Activated CD8-positive, alpha-beta memory T cell treated with anti-CD3 and anti-CD28 coated beads for 1 hour (primary cell): ENCODE measurements at regions not wholly inside any gene's neighbourhood (a gene's known extent, or its start where the extent isn't known, plus 50 kb on each side); places are given as distances from the start of the nearest gene placed in this dataset.
"Not testable (repeated sequence)": the region's sequence is repeated elsewhere in the genome, so short reads cannot be mapped to it uniquely, and the experiment has no call there.

Experiments used
- DNase-seq, 2 donors: peaks; one replicate each; pipeline ENCODE4 v3.0.0-alpha.2; 2020; ENCODE audit warnings: low read depth in 1 of 2; ENCODE audit errors: extremely low read depth in 1 of 2

GRCh38 chr15:96790004-96790403 lies 459.5 kb downstream of the NR2F2 start:
- no peak for DNase-seq

- no peak for DNase-seq
Observed at GRCh38 chr15:96792216-96792615, 461.7 kb downstream of the NR2F2 start.

GRCh38 chr15:96796841-96797240 lies 466.3 kb downstream of the NR2F2 start:
- no peak for DNase-seq

- no peak for DNase-seq
Observed at GRCh38 chr15:96801576-96802150, 471.2 kb downstream of the NR2F2 start.

- DNase-seq: no peak
Observed at GRCh38 chr15:96802611-96803255, 472.2 kb downstream of the NR2F2 start.

GRCh38 chr15:96804754-96805153 lies 474.3 kb downstream of the NR2F2 start:
- DNase-seq: no peak

- no peak for DNase-seq
Observed at GRCh38 chr15:96807361-96807760, 476.9 kb downstream of the NR2F2 start.

GRCh38 chr15:96817900-96818299 lies 487.4 kb downstream of the NR2F2 start:
- DNase-seq: no peak

GRCh38 chr15:96818861-96819260 lies 488.4 kb downstream of the NR2F2 start:
- no peak for DNase-seq

GRCh38 chr15:96827981-96828380 lies 497.5 kb downstream of the NR2F2 start:
- no peak for DNase-seq

- DNase-seq: no peak
Observed at GRCh38 chr15:96837241-96837970, 506.9 kb downstream of the NR2F2 start.

GRCh38 chr15:96838081-96838480 lies 507.6 kb downstream of the NR2F2 start:
- no peak for DNase-seq

GRCh38 chr15:96849271-96849900 lies 518.9 kb downstream of the NR2F2 start:
- no peak for DNase-seq

- DNase-seq: no peak
Observed at GRCh38 chr15:96851613-96852012, 521.1 kb downstream of the NR2F2 start.

GRCh38 chr15:96858694-96859093 lies 528.2 kb downstream of the NR2F2 start:
- DNase-seq: no peak

- DNase-seq: no peak
Observed at GRCh38 chr15:96860741-96861140, 530.2 kb downstream of the NR2F2 start.

GRCh38 chr15:96867992-96868391 lies 537.5 kb downstream of the NR2F2 start:
- no peak for DNase-seq

GRCh38 chr15:96869122-96869521 lies 538.6 kb downstream of the NR2F2 start:
- DNase-seq: no peak

- DNase-seq: no peak
Observed at GRCh38 chr15:96869790-96870189, 539.3 kb downstream of the NR2F2 start.

- DNase-seq: no peak
Observed at GRCh38 chr15:96870580-96870979, 540.1 kb downstream of the NR2F2 start.

GRCh38 chr15:96877442-96877841 lies 546.9 kb downstream of the NR2F2 start:
- not testable (repeated sequence) for DNase-seq

- DNase-seq: no peak
Observed at GRCh38 chr15:96878129-96878528, 547.6 kb downstream of the NR2F2 start.
